ENCODE measurements at regions not wholly inside any gene's neighbourhood (a gene's known extent, or its start where the extent isn't known, plus 50 kb on each side); places are given as distances from the start of the nearest gene placed in this dataset.
"Not testable (repeated sequence)": the region's sequence is repeated elsewhere in the genome, so short reads cannot be mapped to it uniquely, and the experiment has no call there.

GRCh38 chr12:111247083-111247783, 121.7 kb downstream of the PHETA1 start:
- DNase-seq, result no peak

- no peak for DNase-seq
Observed at GRCh38 chr12:111246477-111247011, 122.4 kb downstream of the PHETA1 start.

GRCh38 chr12:111245701-111246476, 123.0 kb downstream of the PHETA1 start:
- no peak for DNase-seq

GRCh38 chr12:111244673-111245072, 124.2 kb downstream of the PHETA1 start:
- DNase-seq, result no peak

GRCh38 chr12:111242817-111243216, 126.1 kb downstream of the PHETA1 start:
- not testable (repeated sequence) for DNase-seq

GRCh38 chr12:111242184-111242583, 126.7 kb downstream of the PHETA1 start:
- no peak for DNase-seq

- no peak for DNase-seq
Observed at GRCh38 chr12:111240374-111240773, 128.5 kb downstream of the PHETA1 start.

- no peak for DNase-seq
Observed at GRCh38 chr12:111239235-111239634, 129.7 kb downstream of the PHETA1 start.

GRCh38 chr12:111238075-111238734, 130.7 kb downstream of the PHETA1 start:
- DNase-seq, result no peak

GRCh38 chr12:111234491-111234890, 134.4 kb downstream of the PHETA1 start:
- DNase-seq, result not testable (repeated sequence)

GRCh38 chr12:111233786-111234185, 135.1 kb downstream of the PHETA1 start:
- DNase-seq, result no peak

- DNase-seq, result no peak
Observed at GRCh38 chr12:111230649-111231048, 138.2 kb downstream of the PHETA1 start.

- DNase-seq, result no peak
Observed at GRCh38 chr12:111228916-111229666, 139.8 kb downstream of the PHETA1 start.

GRCh38 chr12:111227476-111228420, 141.1 kb downstream of the PHETA1 start:
- DNase-seq, result no peak

- DNase-seq, result no peak
Observed at GRCh38 chr12:111226680-111227079, 142.2 kb downstream of the PHETA1 start.

GRCh38 chr12:111225307-111225706, 143.6 kb downstream of the PHETA1 start:
- no peak for DNase-seq

GRCh38 chr12:111224186-111225066, 144.5 kb downstream of the PHETA1 start:
- DNase-seq, result no peak

- no peak for DNase-seq
Observed at GRCh38 chr12:111222523-111222922, 146.4 kb downstream of the PHETA1 start.

- DNase-seq, result no peak
Observed at GRCh38 chr12:111222027-111222414, 146.9 kb downstream of the PHETA1 start.
